CD4-positive, CD25-positive, alpha-beta regulatory T cell (primary cell): ENCODE measurements at regions not wholly inside any gene's neighbourhood (a gene's known extent, or its start where the extent isn't known, plus 50 kb on each side); places are given as distances from the start of the nearest gene placed in this dataset.
"Not testable (repeated sequence)": the region's sequence is repeated elsewhere in the genome, so short reads cannot be mapped to it uniquely, and the experiment has no call there.

Experiments
- ATAC-seq, 2 donors: fragments of 150-1000 bp; cut with Tn5 transposase; one replicate each; pipeline ENCODE4 v1.10.0; 2021; ENCODE audit warnings: low read depth in 2 of 2, moderate number of reproducible peaks in 2 of 2, moderate library complexity in 1 of 2
- DNase-seq, 3 donors: peaks; one replicate each; pipeline versions ENCODE4 v3.0.0 to v3.0.0-alpha.2; 2012 to 2022; ENCODE audit warnings: mixed read lengths in 1 of 3
- H3K27ac ChIP-seq: one replicate; pipeline ENCODE4 v1.7.0; 2013; ENCODE audit warnings: mild to moderate bottlenecking, low read length; ENCODE audit not compliant: insufficient read depth, poor library complexity, severe bottlenecking
- H3K27me3 ChIP-seq: one replicate; pipeline ENCODE4 v1.7.0; 2013; ENCODE audit warnings: low read length; ENCODE audit not compliant: control insufficient read depth, insufficient read depth
- H3K36me3 ChIP-seq: one replicate; pipeline ENCODE4 v1.7.0; 2013; ENCODE audit warnings: mild to moderate bottlenecking, low read length, moderate library complexity; ENCODE audit not compliant: control insufficient read depth, insufficient read depth
- H3K4me1 ChIP-seq: 2 replicates; pipeline ENCODE4 v1.7.0; 2013; ENCODE audit warnings: mild to moderate bottlenecking, low read length; ENCODE audit not compliant: insufficient read depth, control insufficient read depth, poor library complexity, severe bottlenecking
- H3K4me3 ChIP-seq: one replicate; pipeline ENCODE4 v1.7.0; 2013; ENCODE audit warnings: low read depth, mild to moderate bottlenecking, low read length, moderate library complexity
- H3K9me3 ChIP-seq, 2 experiments: 1 replicate in 1 of 2; 2 replicates in 1 of 2; pipeline ENCODE4 v1.7.0; 2013; ENCODE audit warnings: low read length in 2 of 2, mild to moderate bottlenecking in 1 of 2, moderate library complexity in 1 of 2; ENCODE audit not compliant: control insufficient read depth in 2 of 2
- H3K27ac Mint-ChIP-seq, 3 donors: one replicate each; pipeline ENCODE4 v1.8.0; 2020 to 2022; ENCODE audit warnings: mild to moderate bottlenecking in 3 of 3, mixed read lengths in 3 of 3, moderate library complexity in 2 of 3
- H3K27me3 Mint-ChIP-seq: one replicate; pipeline ENCODE4 v1.8.0; 2022; ENCODE audit warnings: mild to moderate bottlenecking, mixed read lengths
- H3K36me3 Mint-ChIP-seq: one replicate; pipeline ENCODE4 v1.8.0; 2020; ENCODE audit warnings: mixed read lengths
- H3K4me1 Mint-ChIP-seq, 4 donors: one replicate each; pipeline ENCODE4 v1.8.0; 2020 to 2022; ENCODE audit warnings: mixed read lengths in 4 of 4, mild to moderate bottlenecking in 1 of 4
- H3K4me3 Mint-ChIP-seq, 4 donors: one replicate each; pipeline ENCODE4 v1.8.0; 2020 to 2022; ENCODE audit warnings: mild to moderate bottlenecking in 4 of 4, mixed read lengths in 4 of 4, moderate library complexity in 3 of 4
- H3K9me3 Mint-ChIP-seq, 7 donors: one replicate each; pipeline ENCODE4 v1.8.0; 2020 to 2022; ENCODE audit warnings: mixed read lengths in 7 of 7, mild to moderate bottlenecking in 3 of 7, moderate library complexity in 2 of 7

DNA sequence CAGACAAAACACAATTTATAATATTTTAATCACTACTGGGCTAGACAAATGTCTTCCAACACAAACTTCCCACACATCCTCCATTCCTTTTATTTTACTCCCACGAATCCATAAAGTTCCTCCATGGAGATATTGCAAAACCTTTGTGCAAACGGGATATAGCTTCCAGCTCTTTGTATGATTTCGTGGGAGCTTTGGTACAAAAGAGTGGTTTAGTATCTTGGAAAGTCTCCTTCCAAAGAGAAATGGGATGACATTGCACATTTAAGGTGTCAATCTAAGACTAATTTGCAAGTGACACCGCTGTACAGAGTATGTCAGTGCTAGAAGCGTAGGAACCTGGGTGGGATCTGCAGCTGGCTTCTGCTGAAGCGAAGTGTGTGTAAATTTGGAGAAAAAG, 455.2 kb upstream of the RUNX1 start:
- Histone ChIP-seq H3K27ac (peak overlapping the region; percentile 49), H3K27me3 (no peaks in the 10 kb centered on the region), H3K9me3 (no peaks in the 10 kb centered on the region), H3K4me3 (peak overlapping the region; percentile 5), H3K4me1 (peaks cover 21% of the 10 kb centered on the region), H3K36me3 (no peaks in the 10 kb centered on the region)
- no peak for ATAC-seq
- Mint-ChIP-seq H3K27ac (peak overlapping the region; percentile 68 to 94 (median 83)), H3K9me3 (peaks cover 0 to 3% (median 0%) of the 10 kb centered on the region in 7 donors), H3K4me3 (peak overlapping the region in 2 of 4 donors; percentile 15 to 78), H3K36me3 (no peaks in the 10 kb centered on the region), H3K27me3 (peaks cover 15% of the 10 kb centered on the region), H3K4me1 (peaks cover 5 to 50% (median 16%) of the 10 kb centered on the region in 4 donors)
- DNase-seq, result peak in 1 of 3 donors; percentile 5

DNA sequence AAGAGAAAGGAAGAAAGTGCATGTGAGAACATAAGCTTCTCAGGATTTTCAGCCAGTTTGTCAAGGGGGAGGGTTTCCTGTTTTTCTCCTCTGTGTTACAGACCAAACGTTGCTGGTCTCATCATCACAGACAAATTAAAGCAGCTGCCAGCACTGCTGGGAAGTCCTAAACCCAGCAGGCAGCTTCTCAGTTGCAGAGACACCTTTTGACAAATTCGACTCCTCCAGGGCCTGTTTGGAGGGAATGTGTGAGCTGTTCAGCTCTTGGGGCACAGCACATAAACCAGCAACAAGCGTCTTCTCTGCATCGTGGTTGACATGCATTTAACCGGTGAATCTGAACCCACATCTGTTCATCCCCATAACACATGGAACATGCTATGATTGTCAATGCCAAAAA, 454.6 kb upstream of the RUNX1 start:
- DNase-seq (peak in 2 of 3 donors; percentile 26 to 78), ATAC-seq (peak; percentile 88 to 95)
- Mint-ChIP-seq H3K36me3 (no peaks in the 10 kb centered on the region), H3K4me1 (peaks cover 5 to 44% (median 15%) of the 10 kb centered on the region in 4 donors), H3K27ac (peak overlapping the region; percentile 68 to 94 (median 83)), H3K27me3 (peaks cover 15% of the 10 kb centered on the region), H3K4me3 (peak overlapping the region in 3 of 4 donors; percentile 5 to 78 (median 70)), H3K9me3 (peaks cover 0 to 3% (median 0%) of the 10 kb centered on the region in 7 donors)
- Histone ChIP-seq H3K27ac (peak overlapping the region; percentile 49), H3K4me1 (peaks cover 21% of the 10 kb centered on the region), H3K27me3 (no peaks in the 10 kb centered on the region), H3K9me3 (no peaks in the 10 kb centered on the region), H3K36me3 (no peaks in the 10 kb centered on the region), H3K4me3 (peak overlapping the region; percentile 49)

DNA sequence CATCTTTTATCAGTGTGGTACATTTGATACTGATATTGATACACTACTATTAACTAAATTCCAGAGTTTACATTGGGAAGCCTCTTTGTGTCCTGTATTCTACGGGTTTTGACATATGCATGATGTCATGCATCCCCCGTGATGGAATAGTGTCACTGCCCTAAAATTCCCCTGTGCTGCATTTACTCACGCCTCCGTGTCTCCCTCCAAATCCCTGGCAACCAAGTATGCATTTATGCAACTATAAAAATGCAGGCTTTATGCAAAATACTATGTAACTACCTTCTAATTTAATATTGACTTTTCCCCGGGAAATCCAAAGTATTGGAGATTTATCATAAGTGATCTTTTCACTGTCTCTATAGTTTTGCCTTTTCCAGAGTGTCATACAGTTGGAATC, 453.7 kb upstream of the RUNX1 start:
- no peaks in the 10 kb centered on the region for H3K36me3 ChIP-seq
- no peaks in the 10 kb centered on the region for H3K27me3 ChIP-seq
- H3K27ac ChIP-seq, result no peak overlapping the region
- DNase-seq, result no peak
- no peaks in the 10 kb centered on the region for H3K9me3 ChIP-seq
- peak overlapping the region; percentile 68 to 94 (median 83) for H3K27ac Mint-ChIP-seq
- H3K4me3 ChIP-seq, result peak overlapping the region; percentile 49
- peaks cover 5 to 38% (median 15%) of the 10 kb centered on the region in 4 donors for H3K4me1 Mint-ChIP-seq
- H3K27me3 Mint-ChIP-seq, result peaks cover 15% of the 10 kb centered on the region
- H3K36me3 Mint-ChIP-seq, result no peaks in the 10 kb centered on the region
- peaks cover 0 to 3% (median 0%) of the 10 kb centered on the region in 7 donors for H3K9me3 Mint-ChIP-seq
- peaks cover 21% of the 10 kb centered on the region for H3K4me1 ChIP-seq
- ATAC-seq, result no peak
- H3K4me3 Mint-ChIP-seq, result no peak overlapping the region

DNA sequence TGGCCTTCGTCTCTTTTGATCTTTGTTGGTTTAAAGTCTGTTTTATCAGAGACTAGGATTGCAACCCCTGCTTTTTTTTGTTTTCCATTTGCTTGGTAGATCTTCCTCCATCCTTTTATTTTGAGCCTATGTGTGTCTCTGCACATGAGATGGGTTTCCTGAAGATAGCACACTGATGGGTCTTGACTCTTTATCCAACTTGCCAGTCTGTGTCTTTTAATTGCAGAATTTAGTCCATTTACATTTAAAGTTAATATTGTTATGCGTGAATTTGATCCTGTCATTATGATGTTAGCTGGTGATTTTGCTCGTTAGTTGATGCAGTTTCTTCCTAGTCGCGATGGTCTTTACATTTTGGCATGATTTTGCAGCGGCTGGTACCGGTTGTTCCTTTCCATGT, 448.4 kb upstream of the RUNX1 start:
- ATAC-seq, H3K4me1 Mint-ChIP-seq: not testable (repeated sequence)

DNA sequence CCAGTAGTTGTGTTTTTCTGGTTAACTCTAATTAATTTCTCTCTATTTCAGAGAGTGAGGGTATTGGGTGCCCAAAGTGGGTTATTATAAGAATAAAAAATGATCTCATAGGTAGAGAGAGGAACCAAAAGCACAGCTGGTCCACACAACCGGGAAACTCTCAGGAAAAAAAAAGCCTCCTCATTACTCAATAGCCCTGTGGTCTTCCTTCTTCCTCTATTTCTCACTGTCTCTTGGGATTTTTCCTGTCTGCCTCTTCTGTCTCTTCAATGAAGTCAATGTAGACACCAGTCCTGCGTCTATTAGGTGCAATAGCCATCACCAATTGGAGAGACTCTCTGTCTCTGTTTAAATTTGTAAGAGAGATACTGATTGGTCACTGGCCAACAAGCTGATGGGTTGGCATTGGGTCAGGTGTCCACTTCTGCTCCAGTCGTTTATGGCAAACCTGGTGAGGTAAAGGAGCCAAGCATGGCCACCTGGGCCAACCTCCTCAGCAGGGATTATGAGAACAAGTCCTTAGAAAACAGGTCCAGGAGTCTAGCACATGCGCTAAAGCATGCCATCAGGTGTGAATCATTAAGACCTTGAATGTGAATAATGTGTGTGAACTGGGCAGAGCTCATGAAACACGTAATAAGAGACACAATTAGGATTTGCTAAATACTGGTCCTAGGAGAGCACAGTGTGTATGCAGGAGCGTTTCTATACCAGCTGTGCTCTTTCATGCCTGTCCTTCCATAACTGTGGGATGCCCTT, 443.0 kb upstream of the RUNX1 start:
- Histone ChIP-seq H3K36me3 (no peaks in the 10 kb centered on the region), H3K27me3 (peaks cover 6% of the 10 kb centered on the region), H3K4me1 (no peaks in the 10 kb centered on the region), H3K4me3 (no peak overlapping the region), H3K27ac (no peak overlapping the region), H3K9me3 (no peaks in the 10 kb centered on the region)
- no peak overlapping the region for H3K27ac Mint-ChIP-seq
- DNase-seq (no peak), ATAC-seq (no peak)
- peaks cover 13% of the 10 kb centered on the region for H3K27me3 Mint-ChIP-seq
- peaks cover 0 to 6% (median 0%) of the 10 kb centered on the region in 7 donors for H3K9me3 Mint-ChIP-seq
- H3K36me3 Mint-ChIP-seq, result no peaks in the 10 kb centered on the region
- H3K4me3 Mint-ChIP-seq, result no peak overlapping the region
- no peaks in the 10 kb centered on the region for H3K4me1 Mint-ChIP-seq

More for the DNA sequence above, 448.4 kb upstream of the RUNX1 start:
- not testable (repeated sequence) for DNase-seq, H3K4me3 Mint-ChIP-seq, H3K27ac ChIP-seq, H3K4me3 ChIP-seq, H3K36me3 Mint-ChIP-seq, H3K36me3 ChIP-seq, H3K27me3 ChIP-seq, H3K4me1 ChIP-seq, H3K9me3 Mint-ChIP-seq, H3K27ac Mint-ChIP-seq, H3K9me3 ChIP-seq
- peaks cover 17% of the 10 kb centered on the region for H3K27me3 Mint-ChIP-seq

DNA sequence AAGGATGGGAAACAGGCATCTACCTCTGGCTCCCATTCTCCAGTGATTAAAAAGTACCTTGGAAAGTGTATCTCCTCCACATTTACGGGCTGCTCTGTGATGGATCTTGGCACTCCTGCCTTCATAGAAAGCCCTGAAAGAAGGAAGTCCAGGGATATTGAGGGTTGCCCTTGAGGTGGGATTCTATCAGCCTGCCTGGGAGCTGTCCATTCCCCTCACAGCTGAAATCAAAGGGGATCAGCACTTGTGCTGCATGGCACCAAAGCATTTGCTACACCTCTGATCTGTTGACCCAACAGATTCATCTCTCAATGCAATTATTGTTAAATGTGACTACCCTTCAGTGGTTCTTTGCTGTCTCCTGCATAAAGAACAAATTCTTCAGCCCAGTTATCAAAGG, 442.0 kb upstream of the RUNX1 start:
- H3K27ac Mint-ChIP-seq, result no peak overlapping the region
- H3K4me3 Mint-ChIP-seq, result no peak overlapping the region
- Histone ChIP-seq H3K36me3 (no peaks in the 10 kb centered on the region), H3K4me3 (no peak overlapping the region), H3K9me3 (no peaks in the 10 kb centered on the region), H3K4me1 (no peaks in the 10 kb centered on the region), H3K27me3 (peaks cover 7% of the 10 kb centered on the region), H3K27ac (no peak overlapping the region)
- DNase-seq (no peak), ATAC-seq (no peak)
- H3K9me3 Mint-ChIP-seq, result peaks cover 0 to 6% (median 0%) of the 10 kb centered on the region in 7 donors
- H3K4me1 Mint-ChIP-seq, result no peaks in the 10 kb centered on the region
- peaks cover 13% of the 10 kb centered on the region for H3K27me3 Mint-ChIP-seq
- H3K36me3 Mint-ChIP-seq, result no peaks in the 10 kb centered on the region

DNA sequence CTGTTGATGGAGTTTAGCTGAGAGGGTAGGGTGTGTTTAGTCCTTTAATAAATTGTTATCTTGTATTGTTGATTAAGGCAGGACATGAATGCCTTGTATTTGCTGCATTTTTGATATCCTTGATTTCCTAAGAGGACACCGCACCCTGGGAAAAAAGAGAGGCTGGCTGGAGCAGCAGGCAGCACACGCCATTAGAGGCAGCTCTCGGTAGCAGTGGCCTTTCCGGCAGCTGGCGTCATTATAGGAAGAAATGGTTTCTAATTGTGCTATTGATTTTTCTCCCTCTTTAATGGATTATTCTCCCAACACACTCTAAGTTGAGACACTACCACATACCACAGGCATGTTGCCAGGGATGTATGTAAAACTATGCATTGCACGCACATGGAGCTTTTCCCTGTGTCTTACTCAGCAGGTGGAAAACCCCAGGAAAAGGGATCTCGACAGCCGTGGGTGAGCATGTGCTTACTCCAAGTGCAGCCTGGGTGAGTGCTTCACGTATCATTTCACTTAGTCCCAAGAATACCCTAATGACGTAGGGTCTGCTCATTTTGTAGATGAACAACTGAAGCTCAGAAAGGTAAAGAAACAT, 440.4 kb upstream of the RUNX1 start:
- H3K27me3 ChIP-seq, result peaks cover 12% of the 10 kb centered on the region
- H3K36me3 ChIP-seq, result no peaks in the 10 kb centered on the region
- no peaks in the 10 kb centered on the region for H3K4me1 ChIP-seq
- H3K27me3 Mint-ChIP-seq, result peaks cover 13% of the 10 kb centered on the region
- no peaks in the 10 kb centered on the region for H3K4me1 Mint-ChIP-seq
- H3K36me3 Mint-ChIP-seq, result no peaks in the 10 kb centered on the region
- H3K27ac Mint-ChIP-seq, result no peak overlapping the region
- peaks cover 0 to 6% (median 0%) of the 10 kb centered on the region in 7 donors for H3K9me3 Mint-ChIP-seq
- ATAC-seq (no peak), DNase-seq (no peak)
- H3K4me3 Mint-ChIP-seq, result no peak overlapping the region
- H3K4me3 ChIP-seq, result no peak overlapping the region
- no peaks in the 10 kb centered on the region for H3K9me3 ChIP-seq
- H3K27ac ChIP-seq, result no peak overlapping the region
